Mesodermal cell (in vitro differentiated cells): ENCODE measurements at regions not wholly inside any gene's neighbourhood (a gene's known extent, or its start where the extent isn't known, plus 50 kb on each side); places are given as distances from the start of the nearest gene placed in this dataset.

ENCODE experiments used
- H3K27ac ChIP-seq: 2 replicates; pipeline ENCODE4 v1.7.0; 2013; ENCODE audit warnings: mild to moderate bottlenecking, low read depth, low read length, moderate library complexity; ENCODE audit not compliant: severe bottlenecking
- H3K36me3 ChIP-seq: 2 replicates; pipeline ENCODE4 v1.7.1; 2013; ENCODE audit warnings: mild to moderate bottlenecking, low read length, moderate library complexity; ENCODE audit not compliant: control insufficient read depth, insufficient read depth
- H3K4me1 ChIP-seq: one replicate; pipeline ENCODE4 v1.7.1; 2013; ENCODE audit warnings: mild to moderate bottlenecking, low read length; ENCODE audit not compliant: insufficient read depth, control insufficient read depth, poor library complexity, severe bottlenecking
- H3K4me3 ChIP-seq: 2 replicates; pipeline ENCODE4 v1.7.0; 2013; ENCODE audit warnings: low read length, control low read depth, mild to moderate bottlenecking; ENCODE audit not compliant: insufficient read depth, poor library complexity, severe bottlenecking; ENCODE audit errors: extremely low read depth
- H3K9me3 ChIP-seq: 2 replicates; pipeline ENCODE4 v1.7.1; 2013; ENCODE audit warnings: mild to moderate bottlenecking, low read length, moderate library complexity; ENCODE audit not compliant: control insufficient read depth
- WGBS, 2 experiments: methylation state at CpG; one replicate each; pipeline ENCODE4 v1.1.5; 2013; ENCODE audit warnings: missing lambda C conversion rate in 2 of 2; ENCODE audit not compliant: insufficient coverage in 2 of 2; 5-methylcytosine and 5-hydroxymethylcytosine counted together

GRCh38 chr4:142960867-142961644, 115.0 kb upstream of the INPP4B start:
- 80% methylated on average over 4 of the region's 6 CpGs; no CpG with 5 or more reads in 1 of the 2 experiments for WGBS, 2 experiments
- no peaks in the 10 kb centered on the region for H3K36me3 ChIP-seq
- H3K9me3 ChIP-seq, result no peaks in the 10 kb centered on the region
- no peak overlapping the region for H3K4me3 ChIP-seq
- H3K4me1 ChIP-seq, result no peaks in the 10 kb centered on the region
- H3K27ac ChIP-seq, result no peak overlapping the region

- peak overlapping the region; percentile 47 for H3K27ac ChIP-seq
- H3K36me3 ChIP-seq, result no peaks in the 10 kb centered on the region
- H3K4me1 ChIP-seq, result no peaks in the 10 kb centered on the region
- WGBS, 2 experiments, result no CpG with 5 or more reads among the region's 1 CpG
- H3K9me3 ChIP-seq, result no peaks in the 10 kb centered on the region
- no peak overlapping the region for H3K4me3 ChIP-seq
Observed at GRCh38 chr4:142961866-142962265, 115.8 kb upstream of the INPP4B start.

- H3K4me3 ChIP-seq, result no peak overlapping the region
- H3K9me3 ChIP-seq, result no peaks in the 10 kb centered on the region
- no peaks in the 10 kb centered on the region for H3K4me1 ChIP-seq
- no peaks in the 10 kb centered on the region for H3K36me3 ChIP-seq
- H3K27ac ChIP-seq, result no peak overlapping the region
Observed at GRCh38 chr4:142974328-142974727, 128.2 kb upstream of the INPP4B start.

- H3K36me3 ChIP-seq, result no peaks in the 10 kb centered on the region
- H3K9me3 ChIP-seq, result no peaks in the 10 kb centered on the region
- no peaks in the 10 kb centered on the region for H3K4me1 ChIP-seq
- WGBS, 2 experiments, result no CpG with 5 or more reads among the region's 1 CpG
- H3K4me3 ChIP-seq, result no peak overlapping the region
- H3K27ac ChIP-seq, result no peak overlapping the region
Observed at GRCh38 chr4:142975618-142976017, 129.5 kb upstream of the INPP4B start.

GRCh38 chr4:142976482-142976881, 130.4 kb upstream of the INPP4B start:
- Histone ChIP-seq H3K4me3 (no peak overlapping the region), H3K36me3 (no peaks in the 10 kb centered on the region), H3K9me3 (no peaks in the 10 kb centered on the region), H3K4me1 (no peaks in the 10 kb centered on the region), H3K27ac (no peak overlapping the region)
- 100% methylated on average over 1 of the region's 3 CpGs; no CpG with 5 or more reads in 1 of the 2 experiments for WGBS, 2 experiments

GRCh38 chr4:142977182-142977581, 131.1 kb upstream of the INPP4B start:
- no CpG with 5 or more reads among the region's 1 CpG for WGBS, 2 experiments
- no peak overlapping the region for H3K27ac ChIP-seq

GRCh38 chr4:142983065-142983464, 137.0 kb upstream of the INPP4B start:
- H3K36me3 ChIP-seq, result no peaks in the 10 kb centered on the region
- no peak overlapping the region for H3K27ac ChIP-seq
- H3K9me3 ChIP-seq, result no peaks in the 10 kb centered on the region
- no peak overlapping the region for H3K4me3 ChIP-seq
- WGBS, 2 experiments, result no CpG with 5 or more reads among the region's 3 CpGs
- H3K4me1 ChIP-seq, result no peaks in the 10 kb centered on the region

More at GRCh38 chr4:142977182-142977581, 131.1 kb upstream of the INPP4B start:
- Histone ChIP-seq H3K4me3 (no peak overlapping the region), H3K9me3 (no peaks in the 10 kb centered on the region), H3K36me3 (no peaks in the 10 kb centered on the region), H3K4me1 (no peaks in the 10 kb centered on the region)

GRCh38 chr4:142983589-142983988, 137.5 kb upstream of the INPP4B start:
- Histone ChIP-seq H3K4me1 (no peaks in the 10 kb centered on the region), H3K9me3 (no peaks in the 10 kb centered on the region), H3K36me3 (no peaks in the 10 kb centered on the region), H3K27ac (no peak overlapping the region), H3K4me3 (no peak overlapping the region)
- 67 to 80% methylated on average over 1 of the region's 2 CpGs for WGBS, 2 experiments

GRCh38 chr4:142984871-142985585, 138.9 kb upstream of the INPP4B start:
- no peaks in the 10 kb centered on the region for H3K9me3 ChIP-seq
- WGBS, 2 experiments, result 20% methylated on average over 1 of the region's 3 CpGs; no CpG with 5 or more reads in 1 of the 2 experiments
- no peak overlapping the region for H3K4me3 ChIP-seq
- H3K4me1 ChIP-seq, result no peaks in the 10 kb centered on the region
- no peak overlapping the region for H3K27ac ChIP-seq
- H3K36me3 ChIP-seq, result no peaks in the 10 kb centered on the region

- Histone ChIP-seq H3K4me1 (no peaks in the 10 kb centered on the region), H3K36me3 (no peaks in the 10 kb centered on the region), H3K27ac (no peak overlapping the region), H3K9me3 (no peaks in the 10 kb centered on the region), H3K4me3 (no peak overlapping the region)
- 60 to 95% methylated on average over 2 to 5 of the region's 5 CpGs for WGBS, 2 experiments
Observed at GRCh38 chr4:143016171-143016570, 168.5 kb upstream of the USP38 start.

- H3K4me3 ChIP-seq, result no peak overlapping the region
- no CpG with 5 or more reads among the region's 3 CpGs for WGBS, 2 experiments
- H3K9me3 ChIP-seq, result no peaks in the 10 kb centered on the region
- H3K36me3 ChIP-seq, result no peaks in the 10 kb centered on the region
- H3K27ac ChIP-seq, result no peak overlapping the region
- no peaks in the 10 kb centered on the region for H3K4me1 ChIP-seq
Observed at GRCh38 chr4:143017210-143017609, 167.5 kb upstream of the USP38 start.
